ENCODE measurements at regions not wholly inside any gene's neighbourhood (a gene's known extent, or its start where the extent isn't known, plus 50 kb on each side); places are given as distances from the start of the nearest gene placed in this dataset.

DNA sequence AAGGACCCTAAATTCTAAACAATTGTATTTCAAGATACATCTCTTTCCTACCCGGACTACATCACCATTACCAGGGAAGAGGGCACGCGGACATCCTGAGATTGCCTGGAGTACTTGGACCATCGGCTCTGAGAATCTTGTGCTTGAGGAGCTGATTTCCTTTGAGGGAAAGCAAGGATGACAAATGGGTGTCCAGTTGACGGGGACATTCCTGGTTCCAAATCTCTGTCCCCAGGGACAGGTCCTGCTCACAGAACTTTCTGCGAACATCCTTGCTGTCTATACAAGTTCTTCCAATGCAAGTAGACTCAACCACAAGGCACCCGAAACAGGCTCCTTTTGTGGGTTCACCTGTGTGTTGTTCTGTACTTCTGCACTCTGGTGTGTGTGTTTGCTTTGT, 289.5 kb upstream of the MYT1L start (continued):
- TF ChIP-seq DPF2 (IDR thresholded peaks at IDR 0.05): no peak
- TF ChIP-seq POU2F2 (IDR thresholded peaks at IDR 0.05; ENCODE audit: borderline replicate concordance, low read depth, low read length): no peak
- TF ChIP-seq IRF4 (IDR thresholded peaks at IDR 0.05; ENCODE audit: low read depth, low read length): no peak
- no peak for TF ChIP-seq SKIL (IDR thresholded peaks at IDR 0.05; ENCODE audit: low read depth, poor library complexity, severe bottlenecking)
- TF ChIP-seq ZNF217 (IDR thresholded peaks at IDR 0.05): no peak
- TF ChIP-seq NR2C1 (IDR thresholded peaks at IDR 0.05): no peak
- TF ChIP-seq CBX3 (IDR thresholded peaks at IDR 0.05; ENCODE audit: borderline replicate concordance, low read depth): no peak
- no peak for TF ChIP-seq TCF12 (IDR thresholded peaks at IDR 0.05; ENCODE audit: low read depth, low read length)
- TF ChIP-seq TBL1XR1 (IDR thresholded peaks at IDR 0.05; ENCODE audit: low read depth, low read length): no peak
- TF ChIP-seq, protein P1, sequence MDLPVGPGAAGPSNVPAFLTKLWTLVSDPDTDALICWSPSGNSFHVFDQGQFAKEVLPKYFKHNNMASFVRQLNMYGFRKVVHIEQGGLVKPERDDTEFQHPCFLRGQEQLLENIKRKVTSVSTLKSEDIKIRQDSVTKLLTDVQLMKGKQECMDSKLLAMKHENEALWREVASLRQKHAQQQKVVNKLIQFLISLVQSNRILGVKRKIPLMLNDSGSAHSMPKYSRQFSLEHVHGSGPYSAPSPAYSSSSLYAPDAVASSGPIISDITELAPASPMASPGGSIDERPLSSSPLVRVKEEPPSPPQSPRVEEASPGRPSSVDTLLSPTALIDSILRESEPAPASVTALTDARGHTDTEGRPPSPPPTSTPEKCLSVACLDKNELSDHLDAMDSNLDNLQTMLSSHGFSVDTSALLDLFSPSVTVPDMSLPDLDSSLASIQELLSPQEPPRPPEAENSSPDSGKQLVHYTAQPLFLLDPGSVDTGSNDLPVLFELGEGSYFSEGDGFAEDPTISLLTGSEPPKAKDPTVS (IDR thresholded peaks at IDR 0.05; ENCODE audit: low read depth, low read length): no peak

DNA sequence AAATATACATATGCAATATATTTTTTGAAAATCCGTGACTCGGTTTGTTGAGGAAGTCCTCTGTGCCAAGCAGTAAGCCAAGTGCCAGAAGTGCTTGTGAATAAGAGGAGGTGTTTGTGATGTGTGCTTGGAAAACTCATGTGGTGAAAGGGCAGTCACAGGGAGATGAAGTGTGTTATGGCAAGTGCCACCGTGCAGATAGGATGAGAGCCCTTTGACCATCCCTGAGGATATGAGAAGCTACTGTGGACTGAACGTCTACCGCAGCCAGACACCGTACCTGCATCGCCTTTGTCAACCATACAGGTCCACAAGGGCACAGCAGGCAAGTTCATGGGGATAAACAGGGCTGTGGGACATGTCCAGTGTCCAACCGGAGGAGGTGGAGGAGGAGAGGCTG, 288.9 kb upstream of the MYT1L start:
- ATAC-seq (no peak), DNase-seq (ENCODE audit: low read depth, low spot score) (no peak), FAIRE-seq (no peak)
- intact Hi-C loops (cut with micrococcal nuclease; ENCODE audit: unreplicated experiment): no loop called here
- H4K20me1 ChIP-seq (ENCODE audit: control insufficient read depth, insufficient read depth): no peaks in the 10 kb centered on the region
- H3K9ac ChIP-seq (ENCODE audit: control insufficient read depth, insufficient read depth, low read length): no peak overlapping the region
- no peaks in the 10 kb centered on the region for H3K9me3 ChIP-seq (replicated peaks; ENCODE audit: control insufficient read depth, insufficient read depth, low read length)
- CTCF ChIA-PET: no interaction called here
- in situ Hi-C loops (cut with MboI): no loop called here
- no peaks in the 10 kb centered on the region for H3K36me3 ChIP-seq (ENCODE audit: control insufficient read depth in 2 of 2, insufficient read depth in 2 of 2, low read length in 1 of 2)
- H3K4me1 ChIP-seq (ENCODE audit: control insufficient read depth, insufficient read depth, low read length): no peaks in the 10 kb centered on the region
- H2AFZ ChIP-seq (ENCODE audit: control insufficient read depth, low read depth, low read length): no peak overlapping the region
- BruUV-seq (replicated peaks): no TSS peak
- SMC1A ChIA-PET (ENCODE audit: uncharacterized antibody, unreplicated experiment): interaction anchor here (0.6 kb wide), 1 partner anchor 181 kb away, joined by 3 read pairs; no protein-coding TSS in a partner anchor
- POLR2A ChIA-PET: no interaction called here
- RAD21 ChIA-PET (ENCODE audit: unreplicated experiment): no interaction called here
- WGBS (ENCODE audit: insufficient coverage, insufficient replicate concordance, low lambda C conversion rate, missing lambda C conversion rate): 31% methylated on average over 8 of the region's 8 CpGs
- no peaks in the 10 kb centered on the region for H3K27me3 ChIP-seq (replicated peaks in 1 of 2; ENCODE audit: control insufficient read depth in 2 of 2, insufficient read depth in 2 of 2, low read length in 1 of 2)
- no peak overlapping the region for H3K27ac ChIP-seq (ENCODE audit: control insufficient read depth, insufficient read depth)
- H3K4me2 ChIP-seq (ENCODE audit: control insufficient read depth, insufficient read depth): no peak overlapping the region
- no peak overlapping the region for H3K4me3 ChIP-seq
- H3K79me2 ChIP-seq (ENCODE audit: control insufficient read depth, insufficient read depth, low read length): no peaks in the 10 kb centered on the region
- TF ChIP-seq ETV6 (conservative IDR thresholded peaks at IDR 0.05 in 1 of 2, IDR thresholded peaks at IDR 0.05 in 1 of 2; ENCODE audit: borderline replicate concordance in 1 of 2, low read depth in 1 of 2) (no peak), TAF1 (IDR thresholded peaks at IDR 0.05; ENCODE audit: borderline replicate concordance, low read depth, low read length) (no peak), USF2 (IDR thresholded peaks at IDR 0.05; ENCODE audit: borderline replicate concordance, low read depth, low read length) (no peak), RELA (IDR thresholded peaks at IDR 0.05; ENCODE audit: borderline replicate concordance, partially characterized antibody) (no peak), NFIC (IDR thresholded peaks at IDR 0.05; ENCODE audit: low read depth, low read length) (no peak), MYC (IDR thresholded peaks at IDR 0.05; ENCODE audit: insufficient read depth, insufficient read length, insufficient replicate concordance, low read length, severe bottlenecking) (no peak), WRNIP1 (IDR thresholded peaks at IDR 0.05; ENCODE audit: borderline replicate concordance, low read depth, low read length) (no peak)
- TF ChIP-seq, protein P2, sequence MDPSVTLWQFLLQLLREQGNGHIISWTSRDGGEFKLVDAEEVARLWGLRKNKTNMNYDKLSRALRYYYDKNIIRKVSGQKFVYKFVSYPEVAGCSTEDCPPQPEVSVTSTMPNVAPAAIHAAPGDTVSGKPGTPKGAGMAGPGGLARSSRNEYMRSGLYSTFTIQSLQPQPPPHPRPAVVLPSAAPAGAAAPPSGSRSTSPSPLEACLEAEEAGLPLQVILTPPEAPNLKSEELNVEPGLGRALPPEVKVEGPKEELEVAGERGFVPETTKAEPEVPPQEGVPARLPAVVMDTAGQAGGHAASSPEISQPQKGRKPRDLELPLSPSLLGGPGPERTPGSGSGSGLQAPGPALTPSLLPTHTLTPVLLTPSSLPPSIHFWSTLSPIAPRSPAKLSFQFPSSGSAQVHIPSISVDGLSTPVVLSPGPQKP (IDR thresholded peaks at IDR 0.05; ENCODE audit: low read depth, low read length): no peak
- TF ChIP-seq, protein P3, sequence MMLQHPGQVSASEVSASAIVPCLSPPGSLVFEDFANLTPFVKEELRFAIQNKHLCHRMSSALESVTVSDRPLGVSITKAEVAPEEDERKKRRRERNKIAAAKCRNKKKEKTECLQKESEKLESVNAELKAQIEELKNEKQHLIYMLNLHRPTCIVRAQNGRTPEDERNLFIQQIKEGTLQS (IDR thresholded peaks at IDR 0.05; ENCODE audit: borderline replicate concordance, extremely low read depth, low read depth, low read length): no peak

Data from GM12878 (cell line).